Epithelial cell of esophagus (primary cell): ENCODE measurements at regions not wholly inside any gene's neighbourhood (a gene's known extent, or its start where the extent isn't known, plus 50 kb on each side); places are given as distances from the start of the nearest gene placed in this dataset.
"Not testable (repeated sequence)": the region's sequence is repeated elsewhere in the genome, so short reads cannot be mapped to it uniquely, and the experiment has no call there.

ENCODE experiments used
- DNase-seq: peaks from one replicate; pipeline ENCODE4 v3.0.0; 2010; ENCODE audit warnings: low read depth
- H3K4me3 ChIP-seq: 2 replicates; pipeline ENCODE4 v1.5.1; 2011; ENCODE audit warnings: mild to moderate bottlenecking, low read length, control low read depth

- H3K4me3 ChIP-seq, DNase-seq: not testable (repeated sequence)
Observed at GRCh38 chr1:149635290-149635899, 51.7 kb downstream of the PPIAL4C start.

- peak; percentile 86 for DNase-seq
- H3K4me3 ChIP-seq: peak overlapping the region; percentile 51
Observed at GRCh38 chr1:149636286-149637122, 52.9 kb downstream of the PPIAL4C start.

- not testable (repeated sequence) for H3K4me3 ChIP-seq
Observed at GRCh38 chr1:149638481-149638880, 54.8 kb downstream of the PPIAL4C start.

GRCh38 chr1:149638901-149639658 lies 55.4 kb downstream of the PPIAL4C start:
- H3K4me3 ChIP-seq, DNase-seq: not testable (repeated sequence)

More at GRCh38 chr1:149638481-149638880, 54.8 kb downstream of the PPIAL4C start:
- DNase-seq: not testable (repeated sequence)

- H3K4me3 ChIP-seq, DNase-seq: not testable (repeated sequence)
Observed at GRCh38 chr1:149641179-149641578, 57.5 kb downstream of the PPIAL4C start.

- DNase-seq, H3K4me3 ChIP-seq: not testable (repeated sequence)
Observed at GRCh38 chr1:149644818-149645217, 61.2 kb downstream of the PPIAL4C start.

GRCh38 chr1:149646360-149647017 lies 62.8 kb downstream of the PPIAL4C start:
- DNase-seq: peak; percentile 13
- peak overlapping the region; percentile 38 for H3K4me3 ChIP-seq

GRCh38 chr1:149647018-149647373 lies 63.3 kb downstream of the PPIAL4C start:
- peak overlapping the region; percentile 38 for H3K4me3 ChIP-seq
- not testable (repeated sequence) for DNase-seq

GRCh38 chr1:149657750-149658149 lies 74.1 kb downstream of the PPIAL4C start:
- H3K4me3 ChIP-seq: not testable (repeated sequence)
- DNase-seq: peak; percentile 11

GRCh38 chr1:149658175-149658574 lies 74.5 kb downstream of the PPIAL4C start:
- peak; percentile 10 for DNase-seq
- H3K4me3 ChIP-seq: not testable (repeated sequence)

GRCh38 chr1:149664624-149665023 lies 81.0 kb downstream of the PPIAL4C start:
- H3K4me3 ChIP-seq: not testable (repeated sequence)
- DNase-seq: peak; percentile 43

GRCh38 chr1:149665033-149665432 lies 81.4 kb downstream of the PPIAL4C start:
- DNase-seq, H3K4me3 ChIP-seq: not testable (repeated sequence)

- H3K4me3 ChIP-seq, DNase-seq: not testable (repeated sequence)
Observed at GRCh38 chr1:149665528-149665927, 81.9 kb downstream of the PPIAL4C start.

- not testable (repeated sequence) for H3K4me3 ChIP-seq
- DNase-seq: peak; percentile 19
Observed at GRCh38 chr1:149673231-149673909, 89.7 kb downstream of the PPIAL4C start.

GRCh38 chr1:149674921-149675320 lies 91.3 kb downstream of the PPIAL4C start:
- not testable (repeated sequence) for H3K4me3 ChIP-seq, DNase-seq

- H3K4me3 ChIP-seq, DNase-seq: not testable (repeated sequence)
Observed at GRCh38 chr1:149677359-149677758, 93.7 kb downstream of the PPIAL4C start.

GRCh38 chr1:149686593-149687238 lies 95.8 kb upstream of the FCGR1A start:
- not testable (repeated sequence) for H3K4me3 ChIP-seq, DNase-seq

- DNase-seq: not testable (repeated sequence)
Observed at GRCh38 chr1:149691399-149691798, 91.1 kb upstream of the FCGR1A start.

More at GRCh38 chr1:149691399-149691798, 91.1 kb upstream of the FCGR1A start:
- not testable (repeated sequence) for H3K4me3 ChIP-seq
